ENCODE measurements at regions not wholly inside any gene's neighbourhood (a gene's known extent, or its start where the extent isn't known, plus 50 kb on each side); places are given as distances from the start of the nearest gene placed in this dataset.
A peak's percentile ranks its signal among the peaks of the same experiment; 100 is the strongest.
"Not testable (repeated sequence)": the region's sequence is repeated elsewhere in the genome, so short reads cannot be mapped to it uniquely, and the experiment has no call there.

DNA sequence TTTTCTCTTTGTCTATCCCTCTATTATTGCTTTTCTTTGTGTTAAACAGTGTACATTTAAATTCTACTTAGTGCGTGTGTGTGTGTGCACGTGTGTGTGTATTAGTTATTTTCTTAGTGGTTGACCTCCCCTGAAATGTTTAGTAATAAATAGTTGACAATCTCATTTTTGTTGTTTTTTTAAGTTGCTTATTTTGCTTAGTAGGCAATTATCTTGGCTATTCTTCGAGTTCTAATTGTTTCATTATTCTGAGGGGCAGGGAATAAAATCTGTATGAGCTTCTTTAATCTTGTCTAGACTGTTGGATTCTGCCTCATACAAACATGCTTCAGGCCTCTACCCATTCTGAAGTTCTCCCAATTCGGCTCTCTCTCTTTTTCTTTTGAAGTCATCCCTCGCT is 1169.0 kb upstream of the ATXN8OS start:
- no peak for DNase-seq

- DNase-seq = no peak
Observed at GRCh38 chr13:68929075-68929745, 1178.4 kb upstream of the ATXN8OS start.

GRCh38 chr13:68927387-68928026 is 1180.1 kb upstream of the ATXN8OS start:
- peak; percentile 55 for DNase-seq

DNA sequence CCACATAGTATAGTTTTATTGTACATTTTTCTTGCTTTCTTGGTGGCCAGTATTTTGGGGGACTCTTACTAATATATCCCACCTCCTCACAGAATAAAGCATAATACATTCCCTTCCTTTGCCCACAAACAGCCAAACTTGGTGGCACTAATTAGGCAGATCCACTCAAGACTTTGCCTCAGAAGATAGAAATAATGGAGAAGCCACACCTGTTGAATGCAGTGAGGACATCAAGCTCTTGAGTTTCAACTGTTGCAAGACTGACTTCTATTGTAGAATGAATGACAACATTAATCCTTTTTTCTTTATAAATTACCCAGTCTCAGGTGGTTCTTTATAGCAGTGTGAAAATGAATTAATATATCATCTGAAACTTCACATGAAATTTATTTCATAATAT is 1183.6 kb upstream of the ATXN8OS start:
- no peak for DNase-seq

DNA sequence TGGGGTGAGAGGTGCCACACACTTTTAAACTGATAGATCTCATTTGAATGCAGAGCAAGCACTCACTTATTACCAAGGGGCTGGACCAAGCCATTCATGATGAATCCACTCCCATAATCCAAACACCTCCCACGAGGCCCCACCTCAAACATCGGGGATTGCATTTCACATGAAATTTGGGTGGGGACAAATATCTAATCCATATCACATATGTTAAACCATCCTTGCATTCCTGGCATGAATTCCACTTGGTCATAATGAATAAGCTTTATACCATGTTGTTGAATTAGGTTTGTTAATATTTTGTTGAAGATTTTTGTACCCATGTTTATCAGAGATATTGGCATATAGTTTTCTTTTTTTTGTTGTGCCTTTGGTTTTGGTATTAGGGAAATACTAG is 1198.7 kb upstream of the ATXN8OS start:
- DNase-seq = no peak

DNA sequence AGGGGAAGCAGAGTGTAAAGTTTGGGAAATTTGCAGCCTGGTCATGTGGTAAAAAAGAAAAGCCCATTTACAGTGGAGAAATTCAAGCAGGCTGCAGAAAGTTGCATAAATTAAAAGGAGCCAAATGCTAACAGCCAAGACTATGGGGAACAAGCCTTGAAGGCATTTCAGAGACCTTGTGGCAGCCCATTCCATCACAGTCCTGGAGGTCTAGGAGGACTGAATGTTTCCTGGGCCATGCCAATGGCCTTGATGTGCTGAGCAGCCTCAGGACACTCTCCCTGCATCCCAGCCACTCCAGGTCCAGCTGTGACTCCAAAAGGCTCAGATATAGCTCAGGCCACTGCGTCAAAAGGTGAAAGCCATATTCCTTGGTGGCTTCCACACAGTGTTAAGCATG is 1202.4 kb upstream of the ATXN8OS start:
- DNase-seq = no peak

DNA sequence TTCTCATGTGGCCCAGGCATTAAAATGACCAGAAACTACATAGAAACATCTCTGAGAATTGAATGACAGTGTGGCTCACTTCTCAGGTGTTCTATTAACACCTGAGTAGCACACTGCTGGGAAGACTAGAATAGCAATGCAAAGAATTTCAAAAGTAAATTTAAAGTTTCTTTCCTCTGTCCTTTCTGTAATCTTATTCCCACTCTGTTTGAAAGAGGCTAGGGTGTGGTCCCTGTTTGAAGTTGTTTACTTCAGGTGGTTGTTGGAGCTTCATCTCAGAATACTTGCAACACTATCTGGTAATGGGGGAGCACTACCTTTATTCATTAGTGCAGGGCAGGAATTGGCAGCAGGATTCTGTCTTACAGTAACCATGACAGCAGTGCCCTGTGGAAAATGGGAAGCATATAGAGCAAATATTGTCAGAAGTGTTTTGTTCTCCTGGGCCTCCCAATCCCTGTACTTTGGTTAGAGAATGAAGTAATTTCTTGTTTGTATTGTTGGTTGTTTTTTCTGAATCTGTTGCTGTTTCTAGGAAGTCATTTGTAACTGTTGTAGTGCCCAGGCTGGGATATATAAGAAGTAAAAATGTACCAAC is 1210.2 kb upstream of the ATXN8OS start:
- no peak for DNase-seq

GRCh38 chr13:68895696-68896095 is 1211.9 kb upstream of the ATXN8OS start:
- no peak for DNase-seq

DNA sequence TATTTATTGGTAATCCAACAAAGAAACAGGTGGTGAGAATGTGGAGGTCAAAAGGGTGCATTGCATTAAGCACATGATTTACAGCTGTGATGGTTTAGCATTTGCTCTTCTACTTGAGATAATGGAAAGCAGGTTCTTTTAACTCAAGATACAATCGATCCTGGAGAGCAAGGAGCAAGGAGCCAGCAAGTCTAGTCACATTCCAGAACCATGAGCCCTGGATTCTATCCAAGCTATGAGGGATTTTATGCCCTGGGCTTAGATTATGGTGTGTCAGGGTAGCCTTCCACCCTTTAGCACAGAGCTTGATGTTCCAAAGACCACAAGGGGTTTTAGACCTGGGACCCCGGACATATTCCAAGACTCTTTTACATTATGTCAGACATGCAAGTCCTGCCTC is 1213.9 kb upstream of the ATXN8OS start:
- not testable (repeated sequence) for DNase-seq

DNA sequence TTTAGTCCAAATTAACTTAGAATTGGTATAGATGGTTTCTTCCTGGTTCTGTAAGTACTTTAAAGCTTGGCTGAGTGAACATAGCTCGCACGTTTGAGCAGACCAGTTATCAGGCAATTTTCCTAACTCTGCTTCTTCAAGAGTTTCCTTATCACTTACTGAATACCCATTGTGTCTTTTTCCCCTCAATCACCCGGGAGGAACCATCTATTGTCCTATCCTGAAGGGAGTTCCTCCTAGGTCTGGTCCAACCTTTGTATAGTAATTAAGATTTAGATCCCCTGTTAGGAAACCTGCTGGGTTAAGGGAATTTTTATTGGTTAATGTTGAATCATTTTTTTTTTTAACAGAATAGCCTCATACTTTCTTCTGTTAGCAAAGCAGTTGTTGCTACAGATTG is 1215.0 kb upstream of the ATXN8OS start:
- DNase-seq = not testable (repeated sequence)

- not testable (repeated sequence) for DNase-seq
Observed at GRCh38 chr13:68890101-68890500, 1217.5 kb upstream of the ATXN8OS start.

GRCh38 chr13:68888832-68889231 is 1218.8 kb upstream of the ATXN8OS start:
- DNase-seq = no peak

DNA sequence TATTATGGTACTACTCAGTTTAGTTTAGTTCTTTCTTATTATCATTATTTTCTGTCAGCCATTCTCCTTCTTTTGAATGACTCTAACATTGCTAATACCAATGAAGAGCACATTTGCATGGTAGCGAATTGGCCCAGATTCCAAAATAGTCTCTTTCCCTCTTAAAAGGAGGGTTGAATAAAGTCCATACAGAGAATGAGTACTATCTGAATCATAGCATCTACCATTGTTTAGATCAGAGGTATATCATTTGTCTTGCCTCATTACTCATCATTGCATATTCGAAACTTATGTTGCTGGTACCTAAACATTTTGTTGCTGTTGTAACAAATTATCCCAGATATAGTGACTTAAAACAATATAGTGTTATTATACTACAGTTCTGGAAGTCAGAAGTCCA is 1235.3 kb upstream of the ATXN8OS start:
- DNase-seq = no peak

GRCh38 chr13:68851026-68851425 is 1256.6 kb upstream of the ATXN8OS start:
- no peak for DNase-seq

DNA sequence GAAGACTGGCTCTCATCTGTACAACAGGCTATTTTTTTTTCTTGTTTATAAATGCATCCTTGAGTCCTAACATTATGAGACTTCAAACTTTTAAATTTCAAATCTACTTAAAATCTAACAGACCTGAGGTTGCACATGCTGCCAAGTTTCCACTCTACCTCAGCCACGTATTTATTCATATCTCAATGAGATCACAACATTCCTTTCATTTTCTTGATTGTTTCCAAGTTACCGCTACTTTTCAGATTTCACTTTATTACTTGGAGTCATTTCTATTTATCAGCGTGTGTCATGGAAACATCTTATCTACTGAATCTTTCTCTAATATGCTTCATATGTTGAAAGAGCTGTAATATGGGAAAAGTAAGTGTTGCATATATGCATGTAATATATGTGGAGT is 1257.5 kb upstream of the ATXN8OS start:
- DNase-seq = no peak

GRCh38 chr13:68846663-68847062 is 1261.0 kb upstream of the ATXN8OS start:
- no peak for DNase-seq

- DNase-seq = no peak
Observed at GRCh38 chr13:68834375-68834774, 1273.3 kb upstream of the ATXN8OS start.

GRCh38 chr13:68816715-68817114 is 1290.9 kb upstream of the ATXN8OS start:
- no peak for DNase-seq

GRCh38 chr13:68813180-68813796 is 1294.3 kb upstream of the ATXN8OS start:
- DNase-seq = no peak

- no peak for DNase-seq
Observed at GRCh38 chr13:68810660-68811059, 1297.0 kb upstream of the ATXN8OS start.

DNA sequence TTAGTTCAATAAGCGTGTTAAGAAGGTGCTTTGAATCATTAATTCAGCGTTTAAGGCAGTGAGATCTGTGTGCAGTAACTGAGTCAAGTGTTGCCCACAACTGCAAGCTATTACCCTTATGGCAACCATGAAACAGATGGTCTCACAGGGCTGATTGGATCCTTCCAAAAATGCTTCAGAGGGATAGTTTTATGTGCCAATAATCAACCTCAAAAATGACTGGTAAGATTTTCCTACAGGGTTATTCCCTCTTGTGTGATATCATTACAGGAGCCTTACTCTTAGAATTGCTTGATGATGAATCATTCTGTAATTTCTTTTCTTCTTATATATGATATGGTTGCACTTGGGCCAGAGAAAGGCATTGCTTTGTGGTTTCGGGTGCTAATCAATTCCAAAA is 1299.2 kb upstream of the ATXN8OS start:
- DNase-seq = no peak

DNA sequence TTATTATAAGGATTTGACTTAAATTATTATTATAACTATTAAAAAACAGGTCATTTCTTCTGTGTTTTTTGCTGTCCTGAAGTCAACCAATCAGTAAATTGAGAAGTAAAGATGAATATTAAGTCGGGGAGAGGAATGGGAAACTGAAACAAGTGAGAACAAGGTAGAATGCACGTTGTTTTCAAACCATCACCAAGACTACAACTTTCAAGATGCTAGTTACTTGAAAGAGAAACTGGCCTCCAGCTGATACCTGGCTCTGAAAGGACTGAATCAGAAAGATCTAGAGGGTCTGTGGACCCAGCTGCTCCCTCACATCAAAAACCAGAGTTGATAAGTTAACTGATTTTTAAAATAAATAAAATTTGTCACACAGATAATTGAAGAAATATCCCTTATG is 1301.5 kb upstream of the ATXN8OS start:
- DNase-seq = no peak

DNA sequence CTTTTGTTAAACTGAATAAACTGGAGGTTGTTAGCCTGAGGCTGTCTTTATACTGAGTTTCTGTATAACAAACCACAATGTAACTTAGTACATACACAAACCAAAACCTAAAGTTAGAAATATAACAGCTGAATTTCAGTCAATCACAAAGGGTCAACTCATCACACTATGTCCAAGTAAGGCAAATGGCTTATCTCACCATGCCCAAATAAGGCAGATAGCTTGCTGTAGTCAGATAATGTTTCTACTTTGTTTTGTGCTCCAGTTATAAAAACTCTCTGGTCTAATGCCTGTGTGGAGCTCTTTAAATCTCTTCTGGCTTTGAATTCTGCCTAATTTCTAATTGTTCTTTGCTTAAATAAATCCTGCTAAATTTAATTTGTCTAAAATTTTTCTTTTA is 1323.4 kb upstream of the ATXN8OS start:
- DNase-seq = no peak

GRCh38 chr13:68759617-68760016 is 1348.0 kb upstream of the ATXN8OS start:
- no peak for DNase-seq
